HG03378 (cell line): ENCODE measurements at regions not wholly inside any gene's neighbourhood (a gene's known extent, or its start where the extent isn't known, plus 50 kb on each side); places are given as distances from the start of the nearest gene placed in this dataset.

Experiments
- ATAC-seq: cut with Tn5 transposase; IDR thresholded peaks from one replicate; pipeline ENCODE4 v1.9.1; 2021; ENCODE audit warnings: mild to moderate bottlenecking, moderate library complexity; ENCODE audit not compliant: unreplicated experiment

GRCh38 chr20:40188319-40188718, 500.7 kb downstream of the MAFB start:
- ATAC-seq = no peak

- no peak for ATAC-seq
These were observed 502.2 kb downstream of the MAFB start for GRCh38 chr20:40186826-40187225.

- ATAC-seq = no peak
These were observed 507.4 kb downstream of the MAFB start for GRCh38 chr20:40181676-40182075.

GRCh38 chr20:40176098-40176841, 512.8 kb downstream of the MAFB start:
- ATAC-seq = no peak

- ATAC-seq = no peak
These were observed 513.7 kb downstream of the MAFB start for GRCh38 chr20:40175296-40175695.

- no peak for ATAC-seq
These were observed 515.2 kb downstream of the MAFB start for GRCh38 chr20:40173872-40174271.

- no peak for ATAC-seq
These were observed 519.9 kb downstream of the MAFB start for GRCh38 chr20:40168981-40169620.

GRCh38 chr20:40161391-40161790, 527.6 kb downstream of the MAFB start:
- ATAC-seq = no peak

- no peak for ATAC-seq
These were observed 528.9 kb downstream of the MAFB start for GRCh38 chr20:40160097-40160550.

- ATAC-seq = no peak
These were observed 529.8 kb downstream of the MAFB start for GRCh38 chr20:40159276-40159675.

GRCh38 chr20:40156600-40157317, 532.3 kb downstream of the MAFB start:
- ATAC-seq = peak; percentile 91

- no peak for ATAC-seq
These were observed 534.5 kb downstream of the MAFB start for GRCh38 chr20:40154514-40154913.

GRCh38 chr20:40148886-40149285, 540.1 kb downstream of the MAFB start:
- no peak for ATAC-seq

- ATAC-seq = no peak
These were observed 543.0 kb downstream of the MAFB start for GRCh38 chr20:40146071-40146470.

- ATAC-seq = no peak
These were observed 544.5 kb downstream of the MAFB start for GRCh38 chr20:40144581-40144980.

GRCh38 chr20:40134176-40134575, 554.9 kb downstream of the MAFB start:
- ATAC-seq = no peak

GRCh38 chr20:40120827-40121226, 568.2 kb downstream of the MAFB start:
- no peak for ATAC-seq

GRCh38 chr20:40111282-40111681, 577.8 kb downstream of the MAFB start:
- no peak for ATAC-seq

GRCh38 chr20:40110311-40110831, 578.7 kb downstream of the MAFB start:
- ATAC-seq = no peak

GRCh38 chr20:40109136-40109535, 579.9 kb downstream of the MAFB start:
- no peak for ATAC-seq

GRCh38 chr20:40108321-40108720, 580.7 kb downstream of the MAFB start:
- ATAC-seq = no peak

- ATAC-seq = no peak
These were observed 584.1 kb downstream of the MAFB start for GRCh38 chr20:40104959-40105358.
